Spleen (tissue), 11 donors: ENCODE measurements at regions not wholly inside any gene's neighbourhood (a gene's known extent, or its start where the extent isn't known, plus 50 kb on each side); places are given as distances from the start of the nearest gene placed in this dataset.

Experiments used
- DNase-seq: peaks from one replicate; pipeline ENCODE4 v3.0.0-alpha.2; 2020
- H3K27ac ChIP-seq, 8 donors: fragments of 200-600 bp; sonication (generic) in 7 of 8; 1 replicate in 4 of 8; 2 replicates in 4 of 8; pipeline versions ENCODE4 v1.5.0 to v1.8.0; 2016 to 2021; ENCODE audit warnings: inconsistent platforms in 4 of 8, mild to moderate bottlenecking in 4 of 8, moderate library complexity in 1 of 8
- H3K27me3 ChIP-seq, 7 donors: fragments of 200-600 bp; sonication (generic) in 6 of 7; replicated peaks in 1 of 7; 1 replicate in 4 of 7; 2 replicates in 3 of 7; pipeline versions ENCODE4 v1.5.0 to v1.8.0; 2016 to 2021; ENCODE audit warnings: inconsistent platforms in 3 of 7, mild to moderate bottlenecking in 1 of 7
- H3K36me3 ChIP-seq, 6 donors: fragments of 200-600 bp; sonication (generic) in 5 of 6; 1 replicate in 4 of 6; 2 replicates in 2 of 6; pipeline versions ENCODE4 v1.5.0 to v1.8.0; 2016 to 2021; ENCODE audit warnings: inconsistent platforms in 2 of 6
- H3K4me1 ChIP-seq, 6 donors: fragments of 200-600 bp; sonication (generic) in 5 of 6; 1 replicate in 3 of 6; 2 replicates in 3 of 6; pipeline versions ENCODE4 v1.5.0 to v1.8.0; 2016 to 2021; ENCODE audit warnings: inconsistent platforms in 3 of 6
- H3K4me3 ChIP-seq, 8 donors: fragments of 200-600 bp; sonication (generic) in 7 of 8; 1 replicate in 4 of 8; 2 replicates in 4 of 8; pipeline versions ENCODE4 v1.5.0 to v1.8.0; 2016 to 2021; ENCODE audit warnings: inconsistent platforms in 4 of 8, mild to moderate bottlenecking in 4 of 8, moderate library complexity in 2 of 8
- H3K9me3 ChIP-seq, 8 donors: fragments of 200-600 bp; sonication (generic) in 7 of 8; 1 replicate in 4 of 8; 2 replicates in 4 of 8; pipeline versions ENCODE4 v1.5.0 to v1.8.0; 2016 to 2021; ENCODE audit warnings: inconsistent platforms in 4 of 8
- POLR2A ChIP-seq, 3 donors: fragments of 450-650 bp; IDR thresholded peaks; one replicate each; pipeline ENCODE4 v1.5.1; 2017; ENCODE audit warnings: antibody characterized with exemption in 3 of 3, mild to moderate bottlenecking in 1 of 3
- POLR2AphosphoS5 ChIP-seq, 3 donors: sonication (generic); formaldehyde crosslinking; IDR thresholded peaks; one replicate each; pipeline ENCODE4 v1.5.1; 2017; ENCODE audit warnings: antibody characterized with exemption in 3 of 3
- WGBS, 5 donors: extraction: QIAGEN DNeasy Blood & Tissue Kit in 3 of 5; methylation state at CpG; one replicate each; pipeline versions ENCODE4 v1.1.5 to v1.1.7; 2013 to 2018; 5-methylcytosine and 5-hydroxymethylcytosine counted together
- intact Hi-C: fragments of 100-400 bp; cut with DNase I; formaldehyde crosslinking; loops from one replicate; pipeline ENCODE4 v1.15.0; 2023; ENCODE audit warnings: low total_unique reads
- TF ChIP-seq, protein P1 (sequence below), 11 experiments: fragments of 200-600 bp in 7 of 11; fragments of 450-650 bp in 4 of 11; sonication (generic) in 4 of 11; IDR thresholded peaks in 8 of 11; conservative IDR thresholded peaks in 3 of 11; 1 replicate in 7 of 11; 2 replicates in 4 of 11; pipeline versions ENCODE4 v1.4.0 to v1.8.0; 2016 to 2021; ENCODE audit warnings: antibody characterized with exemption in 11 of 11, inconsistent platforms in 4 of 11, mild to moderate bottlenecking in 1 of 11
- donor health status: healthy with polysubstance abuse.
- donor health status: DM: no; HTN: no; CAD: no; lungs with moderate emphysema.
- donor health status: DM: no; HTN: no; CAD: no.
- donor health status: Bipolar disorder and iron deficiency.
- donor health status: healthy.
- donor health status: DM: no; HTN: no; CAD: no.
- donor health status: DM: yes; HTN: yes; CAD: no.

DNA sequence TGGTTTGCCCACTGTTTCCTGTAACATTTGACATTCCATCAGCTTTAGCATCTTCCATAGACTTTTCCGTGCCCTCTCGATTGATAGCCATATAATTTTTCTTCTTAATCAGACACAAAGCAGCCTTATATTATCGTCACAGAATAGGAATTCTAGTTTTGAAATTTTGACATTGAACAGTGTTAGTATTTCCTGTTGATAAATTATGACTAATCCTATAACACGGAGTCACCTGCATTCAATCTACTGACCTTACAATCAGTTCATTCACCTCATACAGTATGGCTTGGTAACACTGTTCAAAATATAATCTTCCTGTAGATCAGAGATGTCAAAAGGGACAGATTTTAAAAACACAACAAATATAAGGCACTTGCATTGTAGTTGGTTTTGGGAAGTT, 423.7 kb downstream of the C3orf38 start:
- peaks cover 0 to 23% (median 10%) of the 10 kb centered on the region in 8 donors for H3K9me3 ChIP-seq
- H3K27me3 ChIP-seq = no peaks in the 10 kb centered on the region
- TF ChIP-seq, protein P1, sequence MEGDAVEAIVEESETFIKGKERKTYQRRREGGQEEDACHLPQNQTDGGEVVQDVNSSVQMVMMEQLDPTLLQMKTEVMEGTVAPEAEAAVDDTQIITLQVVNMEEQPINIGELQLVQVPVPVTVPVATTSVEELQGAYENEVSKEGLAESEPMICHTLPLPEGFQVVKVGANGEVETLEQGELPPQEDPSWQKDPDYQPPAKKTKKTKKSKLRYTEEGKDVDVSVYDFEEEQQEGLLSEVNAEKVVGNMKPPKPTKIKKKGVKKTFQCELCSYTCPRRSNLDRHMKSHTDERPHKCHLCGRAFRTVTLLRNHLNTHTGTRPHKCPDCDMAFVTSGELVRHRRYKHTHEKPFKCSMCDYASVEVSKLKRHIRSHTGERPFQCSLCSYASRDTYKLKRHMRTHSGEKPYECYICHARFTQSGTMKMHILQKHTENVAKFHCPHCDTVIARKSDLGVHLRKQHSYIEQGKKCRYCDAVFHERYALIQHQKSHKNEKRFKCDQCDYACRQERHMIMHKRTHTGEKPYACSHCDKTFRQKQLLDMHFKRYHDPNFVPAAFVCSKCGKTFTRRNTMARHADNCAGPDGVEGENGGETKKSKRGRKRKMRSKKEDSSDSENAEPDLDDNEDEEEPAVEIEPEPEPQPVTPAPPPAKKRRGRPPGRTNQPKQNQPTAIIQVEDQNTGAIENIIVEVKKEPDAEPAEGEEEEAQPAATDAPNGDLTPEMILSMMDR (IDR thresholded peaks at IDR 0.05 in 8 of 11, conservative IDR thresholded peaks at IDR 0.05 in 3 of 11) = no peak
- TF ChIP-seq POLR2A (IDR thresholded peaks at IDR 0.05) = no peak
- no peak for TF ChIP-seq POLR2AphosphoS5 (IDR thresholded peaks at IDR 0.05)
- no peaks in the 10 kb centered on the region for H3K36me3 ChIP-seq
- DNase-seq = no peak
- H3K27ac ChIP-seq = no peak overlapping the region
- intact Hi-C loops = no loop called here
- no peak overlapping the region for H3K4me3 ChIP-seq
- WGBS, 5 donors = 63 to 74% (median 73%) methylated on average over 4 of the region's 4 CpGs
- H3K4me1 ChIP-seq = no peaks in the 10 kb centered on the region

DNA sequence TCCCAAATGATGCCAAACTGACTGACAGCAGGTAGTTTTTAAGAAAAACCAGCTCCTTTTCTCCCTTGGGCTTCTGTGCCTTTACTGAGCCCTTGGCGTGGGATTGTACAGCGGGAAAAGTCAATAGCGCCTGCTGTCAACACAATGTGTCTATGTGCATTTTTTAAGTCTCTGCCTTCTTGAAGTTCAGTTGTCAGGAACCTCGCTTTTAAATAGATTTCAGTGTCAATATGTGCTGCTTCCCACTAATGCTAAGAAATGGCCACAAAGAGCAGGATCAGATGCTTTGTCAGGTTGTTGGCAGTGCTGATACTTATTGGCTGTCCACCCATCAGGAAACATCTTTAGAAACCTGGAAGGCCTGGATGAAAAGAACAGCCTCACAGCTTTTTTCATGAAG, 424.4 kb downstream of the C3orf38 start:
- Histone ChIP-seq H3K4me1 (no peaks in the 10 kb centered on the region), H3K9me3 (peaks cover 0 to 21% (median 10%) of the 10 kb centered on the region in 8 donors), H3K4me3 (no peak overlapping the region), H3K27me3 (no peaks in the 10 kb centered on the region), H3K27ac (no peak overlapping the region), H3K36me3 (no peaks in the 10 kb centered on the region)
- TF ChIP-seq POLR2A (IDR thresholded peaks at IDR 0.05) (no peak), POLR2AphosphoS5 (IDR thresholded peaks at IDR 0.05) (no peak)
- TF ChIP-seq, protein P1 (IDR thresholded peaks at IDR 0.05 in 8 of 11, conservative IDR thresholded peaks at IDR 0.05 in 3 of 11) = no peak
- 88 to 95% (median 92%) methylated on average over 4 of the region's 4 CpGs for WGBS, 5 donors
- no peak for DNase-seq
- intact Hi-C loops = no loop called here

DNA sequence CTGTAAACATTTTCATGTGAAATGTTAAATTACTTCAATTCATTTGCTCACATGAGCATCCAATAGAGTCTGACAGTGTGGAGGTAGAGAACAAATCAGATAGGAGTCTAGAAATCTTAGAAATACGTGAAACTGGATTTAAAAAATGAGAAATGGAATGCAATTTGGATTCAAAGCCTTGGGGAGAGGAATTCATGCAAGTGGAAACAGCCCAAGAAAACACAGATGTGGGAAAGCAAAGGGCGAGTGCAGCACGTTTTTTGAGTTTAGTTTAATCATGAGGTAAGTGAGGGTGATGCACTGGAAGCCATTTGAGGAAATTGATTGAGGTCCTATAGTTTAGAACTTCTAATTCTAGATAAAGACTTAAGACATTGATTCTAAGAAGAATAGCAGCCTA, 434.7 kb downstream of the C3orf38 start:
- Histone ChIP-seq H3K4me3 (no peak overlapping the region), H3K27me3 (no peaks in the 10 kb centered on the region), H3K36me3 (no peaks in the 10 kb centered on the region), H3K4me1 (no peaks in the 10 kb centered on the region), H3K27ac (no peak overlapping the region), H3K9me3 (no peaks in the 10 kb centered on the region)
- DNase-seq = no peak
- TF ChIP-seq, protein P1 (IDR thresholded peaks at IDR 0.05 in 8 of 11, conservative IDR thresholded peaks at IDR 0.05 in 3 of 11) = no peak
- TF ChIP-seq POLR2A (IDR thresholded peaks at IDR 0.05) (no peak), POLR2AphosphoS5 (IDR thresholded peaks at IDR 0.05) (no peak)
- intact Hi-C loops = no loop called here
- 64 to 80% (median 76%) methylated on average over 3 of the region's 3 CpGs for WGBS, 5 donors

DNA sequence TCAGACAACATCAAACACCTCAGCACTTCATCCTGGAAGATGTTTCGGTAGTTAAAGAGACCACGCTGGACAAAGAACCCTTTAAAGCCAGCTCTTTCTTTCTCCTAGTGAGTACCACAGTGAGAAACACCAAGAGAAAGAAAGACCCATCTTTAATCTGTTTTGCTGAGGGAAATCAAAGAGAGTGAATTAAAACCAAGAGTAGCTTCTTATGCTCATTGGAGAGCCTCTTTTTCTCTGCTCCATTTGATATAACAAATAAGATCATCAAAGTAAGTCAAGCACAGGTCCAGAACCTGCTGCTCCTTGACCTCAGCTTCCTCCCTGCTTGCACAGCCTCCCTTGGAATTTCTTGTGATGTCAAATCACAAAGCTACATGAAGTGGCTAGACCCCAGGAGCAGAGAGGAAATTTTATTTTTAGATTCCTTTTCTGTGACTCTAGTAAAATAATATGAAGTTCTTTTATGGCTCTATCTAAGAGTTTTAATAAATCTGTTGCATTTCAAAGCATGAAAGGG, 436.4 kb downstream of the C3orf38 start:
- no peak for DNase-seq
- Histone ChIP-seq H3K9me3 (no peaks in the 10 kb centered on the region), H3K4me3 (no peak overlapping the region), H3K27ac (no peak overlapping the region), H3K4me1 (no peaks in the 10 kb centered on the region), H3K36me3 (no peaks in the 10 kb centered on the region), H3K27me3 (no peaks in the 10 kb centered on the region)
- intact Hi-C loops = no loop called here
- 89 to 93% (median 92%) methylated on average over 2 of the region's 2 CpGs for WGBS, 5 donors
- no peak for TF ChIP-seq POLR2AphosphoS5 (IDR thresholded peaks at IDR 0.05)
- TF ChIP-seq POLR2A (IDR thresholded peaks at IDR 0.05) = no peak
- TF ChIP-seq, protein P1 (IDR thresholded peaks at IDR 0.05 in 8 of 11, conservative IDR thresholded peaks at IDR 0.05 in 3 of 11) = no peak
